ENCODE measurements at regions not wholly inside any gene's neighbourhood (a gene's known extent, or its start where the extent isn't known, plus 50 kb on each side); places are given as distances from the start of the nearest gene placed in this dataset.
"Not testable (repeated sequence)": the region's sequence is repeated elsewhere in the genome, so short reads cannot be mapped to it uniquely, and the experiment has no call there.

- DNase-seq (ENCODE audit: low read depth) = no peak
These were observed 50.7 kb upstream of the TNFSF4 start for GRCh38 chr1:173257805-173258204.

DNA sequence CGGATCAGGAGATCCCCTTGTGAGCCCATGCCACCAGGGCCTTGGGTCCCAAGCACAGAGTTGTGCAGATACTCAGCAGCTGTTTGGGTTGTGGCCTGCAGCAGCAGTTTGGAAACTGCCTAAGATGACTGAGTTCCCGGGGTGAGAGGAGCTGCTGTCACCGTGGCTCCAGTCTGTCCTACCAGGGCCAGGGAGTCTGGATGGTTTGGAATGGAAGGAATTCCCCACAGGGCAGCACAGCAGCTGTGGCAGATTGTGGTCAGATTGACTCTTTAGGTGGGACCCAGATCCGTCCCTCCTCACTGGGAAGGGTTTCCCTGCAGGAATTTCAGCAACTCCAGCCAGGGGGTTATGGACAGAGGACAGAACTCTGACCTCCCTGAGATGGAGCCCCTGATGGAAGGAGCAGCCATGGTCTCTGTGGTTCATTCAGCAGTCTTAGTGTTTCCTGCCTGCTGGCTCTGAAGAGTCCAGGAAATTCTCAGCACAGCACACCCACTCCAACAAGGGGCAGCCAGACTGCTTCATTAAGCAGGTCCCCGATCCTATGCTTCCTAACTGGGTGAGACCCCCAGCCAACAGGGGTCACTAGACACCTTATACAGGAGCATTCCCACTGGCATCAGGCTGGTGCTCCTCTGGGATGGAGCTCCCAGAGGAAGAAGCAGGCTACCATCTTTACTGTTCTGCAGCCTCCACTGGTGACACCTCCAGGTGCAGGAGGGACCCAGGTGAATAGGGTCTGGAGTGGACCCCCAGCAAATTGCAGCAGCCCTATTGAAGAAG is 51.5 kb upstream of the TNFSF4 start:
- DNase-seq (ENCODE audit: low read depth) = no peak

DNA sequence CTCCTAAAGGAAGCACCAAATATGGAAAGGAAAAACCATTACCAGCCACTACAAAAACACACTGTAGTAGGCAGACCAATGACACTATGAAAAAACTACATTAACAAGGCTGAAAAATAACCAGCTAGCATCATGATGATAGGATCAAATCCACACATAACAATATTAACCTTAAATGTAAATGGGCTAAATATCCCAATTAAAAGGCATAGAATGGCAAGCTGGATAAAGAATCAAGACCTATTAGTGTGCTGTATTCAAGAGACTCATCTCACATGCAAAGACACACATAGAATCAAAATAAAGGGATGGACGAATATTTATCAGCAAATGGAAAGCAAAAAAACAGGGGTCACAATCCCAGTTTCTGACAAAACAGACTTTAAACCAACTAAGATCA is 53.2 kb upstream of the TNFSF4 start:
- not testable (repeated sequence) for DNase-seq (ENCODE audit: low read depth)

DNA sequence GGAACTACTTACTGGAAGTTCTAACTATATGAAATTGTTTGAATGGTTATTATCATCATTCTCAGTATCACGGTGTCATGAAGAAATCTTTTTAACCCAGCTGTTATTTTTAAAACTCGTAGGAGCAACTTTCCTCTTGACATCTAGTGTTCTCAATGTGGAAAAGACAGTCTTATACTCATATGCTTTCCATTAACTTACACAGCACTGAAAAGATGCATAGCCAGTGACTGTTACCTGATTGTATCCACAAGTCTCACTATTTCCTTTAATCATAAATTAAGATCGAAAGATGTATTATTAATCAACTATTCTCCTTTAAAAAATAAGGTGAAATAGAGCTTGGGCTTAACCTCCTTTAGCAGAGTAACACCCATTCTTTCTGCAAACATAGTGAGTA is 59.7 kb upstream of the TNFSF4 start:
- DNase-seq (ENCODE audit: low read depth) = no peak

DNA sequence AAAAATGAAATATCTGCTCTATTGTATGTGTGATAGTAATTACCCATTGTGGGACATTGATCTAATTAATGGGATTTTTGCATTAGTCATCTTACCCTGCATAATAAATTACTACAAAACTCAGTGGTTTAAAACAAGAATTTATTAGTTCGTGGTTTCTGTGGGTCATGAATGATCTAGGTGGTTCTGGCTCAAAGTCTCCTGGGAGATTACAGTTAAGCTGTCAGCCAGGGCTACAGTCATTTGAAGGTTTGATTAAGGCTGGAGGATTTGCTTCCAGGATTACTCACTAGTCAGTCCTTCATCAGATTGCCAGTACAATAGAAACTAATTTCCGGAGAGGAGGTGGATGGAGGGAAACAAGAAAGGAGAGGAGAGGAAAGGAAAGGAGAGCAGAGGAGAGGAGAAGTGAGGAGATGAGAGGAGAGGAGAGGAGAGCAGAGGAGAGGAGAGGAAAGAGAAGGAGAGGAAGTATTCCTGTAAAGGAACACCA is 60.4 kb upstream of the TNFSF4 start:
- DNase-seq (ENCODE audit: low read depth) = no peak

DNA sequence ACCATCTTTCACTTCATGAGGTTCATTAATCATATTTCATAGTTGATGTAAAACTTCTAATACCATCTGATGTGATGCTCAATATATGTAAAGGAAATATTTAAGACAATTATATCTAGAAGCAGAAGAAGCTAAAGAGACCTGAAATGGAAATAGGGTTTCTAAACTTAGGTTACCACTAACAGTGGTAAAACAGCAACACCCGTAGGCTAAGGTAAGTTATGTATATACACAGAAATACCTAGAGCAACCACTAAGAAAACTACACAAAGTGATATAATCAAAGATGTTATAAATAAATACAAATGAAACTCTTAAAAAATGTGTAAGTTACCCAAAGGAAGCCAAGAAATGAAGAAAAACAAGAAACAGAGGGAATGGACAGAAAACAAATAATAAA is 61.1 kb upstream of the TNFSF4 start:
- no peak for DNase-seq (ENCODE audit: low read depth)

DNA sequence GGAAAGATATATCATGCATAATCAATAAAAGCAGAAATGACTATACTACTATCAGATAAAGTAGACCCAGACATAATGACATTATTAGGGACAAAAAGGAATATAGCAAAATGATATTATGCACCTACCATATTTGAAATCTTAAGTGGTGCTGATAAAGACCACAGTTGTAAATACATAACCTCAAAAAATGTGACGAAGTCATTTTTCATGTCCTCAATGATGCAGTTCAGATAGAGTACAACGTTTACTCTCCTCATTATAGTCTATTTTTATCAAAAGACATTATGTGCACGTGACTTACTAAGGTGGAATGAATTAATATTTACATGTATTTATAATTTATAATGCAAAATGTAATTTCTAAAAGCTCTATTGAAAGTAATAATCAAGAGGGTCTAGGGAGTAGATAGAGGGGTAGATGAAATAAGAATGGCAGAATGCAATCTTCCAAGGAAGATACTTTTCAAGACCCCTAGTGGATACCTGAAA is 61.7 kb upstream of the TNFSF4 start:
- DNase-seq (ENCODE audit: low read depth) = no peak

DNA sequence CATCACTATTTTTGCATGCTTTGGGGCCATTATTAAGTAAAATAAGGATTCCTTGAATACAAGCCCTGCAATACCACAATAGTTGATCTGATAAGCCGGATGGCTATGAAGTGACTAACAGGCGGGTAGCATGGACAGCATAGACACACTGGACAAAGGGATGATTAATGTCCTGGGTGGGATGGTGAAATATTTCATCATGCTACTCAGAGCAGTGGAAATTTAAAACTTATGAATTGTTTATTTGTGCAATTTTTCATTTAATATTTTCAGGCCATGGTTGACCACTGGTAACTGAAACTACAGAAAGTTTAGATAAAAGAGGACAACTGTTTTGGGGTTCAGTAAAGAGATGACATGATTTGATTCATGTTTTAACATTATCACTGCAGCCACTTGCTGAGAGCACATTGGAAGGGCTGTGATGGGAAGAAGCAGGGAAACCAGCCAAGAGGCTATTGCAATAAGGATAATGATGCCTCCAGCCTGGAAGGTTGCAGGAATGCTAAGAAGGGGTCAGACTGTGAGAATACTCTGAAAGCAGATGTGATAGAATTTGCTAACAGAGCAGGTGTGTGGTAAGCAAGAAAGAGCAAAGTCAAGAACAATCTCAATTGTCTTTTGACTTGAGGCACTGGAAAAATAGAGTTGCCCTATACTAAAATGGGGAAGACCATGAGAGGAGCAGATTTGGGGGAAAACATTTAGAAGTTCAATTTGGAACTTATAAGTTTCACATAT is 62.5 kb upstream of the TNFSF4 start:
- DNase-seq (ENCODE audit: low read depth) = no peak

DNA sequence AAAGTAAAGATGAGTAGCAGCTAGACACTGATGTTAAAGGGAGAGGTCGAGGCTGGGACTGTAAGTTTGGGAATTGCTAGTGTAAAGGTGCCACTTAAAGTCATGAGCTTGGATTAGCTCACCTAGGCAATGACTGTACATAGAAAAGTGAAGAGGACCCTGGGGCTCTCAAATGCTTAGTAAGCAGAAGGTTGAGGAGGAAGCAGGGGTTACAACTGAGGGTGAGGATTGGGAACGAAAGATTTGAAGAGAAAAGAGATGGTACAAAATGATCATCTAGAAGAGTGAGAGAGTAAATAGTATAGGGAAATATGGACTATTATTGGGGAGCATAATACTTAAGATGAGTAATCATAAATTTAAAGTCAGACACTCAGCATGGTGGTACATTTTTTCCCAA is 63.1 kb upstream of the TNFSF4 start:
- no peak for DNase-seq (ENCODE audit: low read depth)

GRCh38 chr1:173271021-173271420 is 63.9 kb upstream of the TNFSF4 start:
- DNase-seq (ENCODE audit: low read depth) = not testable (repeated sequence)

GRCh38 chr1:173275496-173275895 is 68.4 kb upstream of the TNFSF4 start:
- no peak for DNase-seq (ENCODE audit: low read depth)

- no peak for DNase-seq (ENCODE audit: low read depth)
These were observed 70.0 kb upstream of the TNFSF4 start for GRCh38 chr1:173276922-173277800.

- DNase-seq (ENCODE audit: low read depth) = no peak
These were observed 73.9 kb upstream of the TNFSF4 start for GRCh38 chr1:173280899-173281660.

- DNase-seq (ENCODE audit: low read depth) = no peak
These were observed 77.9 kb upstream of the TNFSF4 start for GRCh38 chr1:173285048-173285447.

GRCh38 chr1:173287785-173288184 is 80.7 kb upstream of the TNFSF4 start:
- no peak for DNase-seq (ENCODE audit: low read depth)

GRCh38 chr1:173293756-173294155 is 86.6 kb upstream of the TNFSF4 start:
- no peak for DNase-seq (ENCODE audit: low read depth)

DNA sequence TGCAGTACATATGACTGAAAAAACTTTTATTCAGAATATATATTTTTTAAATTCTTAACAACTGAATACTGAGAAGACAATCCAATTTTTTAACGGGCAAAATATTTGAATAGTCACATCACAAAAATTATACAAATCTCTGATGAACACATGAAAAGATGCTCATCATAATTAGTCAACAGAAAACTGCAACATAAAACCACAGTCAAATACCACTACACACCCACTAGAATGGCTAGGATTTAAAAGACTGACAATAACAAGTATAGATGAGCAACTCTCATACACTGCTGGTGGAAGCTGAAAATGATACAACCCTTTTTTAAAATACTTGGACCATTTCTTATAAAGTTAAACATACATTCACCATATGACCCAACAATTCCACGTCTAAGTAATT is 87.7 kb upstream of the TNFSF4 start:
- DNase-seq (ENCODE audit: low read depth) = no peak

DNA sequence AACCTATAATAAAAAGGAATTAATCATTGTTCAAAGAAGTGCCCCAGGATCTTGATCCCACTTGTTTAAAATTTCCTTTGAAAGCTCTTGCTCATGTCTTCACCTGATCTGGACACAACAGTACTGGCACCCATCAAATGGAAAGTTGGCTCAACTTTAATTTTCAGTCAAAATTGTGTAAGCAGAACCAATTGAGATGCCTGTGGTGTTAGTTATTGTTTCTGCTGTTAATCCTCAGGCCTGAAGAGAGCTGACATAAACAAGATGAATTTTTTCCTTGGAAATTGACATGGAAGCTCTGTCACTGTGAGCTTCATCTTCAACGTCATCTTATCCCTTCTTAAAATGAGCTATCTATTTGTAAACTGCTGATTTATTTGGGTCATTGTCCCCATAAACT is 88.3 kb upstream of the TNFSF4 start:
- no peak for DNase-seq (ENCODE audit: low read depth)

DNA sequence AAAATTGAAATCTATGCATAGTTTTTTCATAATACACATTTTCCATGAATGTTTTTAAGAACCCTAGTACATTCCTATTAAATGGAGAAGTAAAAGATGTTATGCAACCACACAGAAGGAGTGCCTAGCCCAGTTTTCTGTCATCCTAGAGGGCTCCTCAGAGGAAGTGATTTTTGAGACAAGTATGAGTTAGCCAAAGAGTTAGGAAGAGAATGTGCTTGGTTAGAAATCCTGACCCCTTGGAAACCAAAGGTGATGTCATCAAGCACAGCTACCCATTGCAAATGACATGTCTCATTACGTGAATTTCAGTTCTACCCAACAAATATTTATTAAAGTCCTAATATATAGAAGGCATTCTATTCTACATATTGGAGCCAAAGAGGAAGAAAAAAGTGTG is 88.9 kb upstream of the TNFSF4 start:
- DNase-seq (ENCODE audit: low read depth) = no peak

DNA sequence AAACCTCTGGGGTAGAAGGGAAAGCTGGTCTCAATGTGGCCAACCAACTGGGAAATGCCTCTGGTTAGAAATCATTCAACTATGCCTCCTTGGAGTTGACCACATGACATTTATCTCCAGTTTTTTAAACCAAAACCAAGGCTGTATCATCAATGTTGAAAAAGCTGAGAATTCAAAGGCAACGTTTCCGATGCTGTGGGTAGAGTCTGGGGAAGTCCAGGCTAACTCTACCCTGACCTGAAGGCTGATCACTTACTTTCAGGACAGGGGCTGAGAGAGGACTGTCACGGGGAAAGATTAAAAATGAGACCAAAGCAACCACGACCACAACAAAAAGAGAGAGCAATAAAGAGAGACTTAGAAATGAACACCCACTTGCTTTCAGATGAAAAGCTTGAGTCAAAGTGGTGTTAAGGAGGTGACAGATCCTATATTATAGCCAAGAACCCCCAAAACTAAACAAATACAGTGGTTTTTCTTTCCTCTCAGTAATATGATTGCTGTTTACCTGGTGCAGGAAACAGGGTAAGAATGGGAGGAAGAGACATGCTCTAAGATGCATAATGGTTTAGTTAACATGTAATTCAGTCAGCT is 90.8 kb upstream of the TNFSF4 start:
- no peak for DNase-seq (ENCODE audit: low read depth)

All from forelimb muscle (tissue), 1 donor.